Peyer's patch (tissue), 4 donors: ENCODE measurements at regions not wholly inside any gene's neighbourhood (a gene's known extent, or its start where the extent isn't known, plus 50 kb on each side); places are given as distances from the start of the nearest gene placed in this dataset.

ENCODE experiments used
- CTCF ChIP-seq, 6 experiments: fragments of 450-650 bp in 4 of 6; fragments of 200-600 bp in 2 of 6; sonication (generic) in 1 of 6; IDR thresholded peaks; one replicate each; pipeline ENCODE4 v1.5.1; 2017 to 2019; ENCODE audit warnings: antibody characterized with exemption in 6 of 6, mild to moderate bottlenecking in 3 of 6, moderate library complexity in 1 of 6
- POLR2A ChIP-seq, 2 donors: fragments of 450-650 bp; IDR thresholded peaks; one replicate each; pipeline ENCODE4 v1.5.1; 2017; ENCODE audit warnings: antibody characterized with exemption in 2 of 2, mild to moderate bottlenecking in 2 of 2, moderate library complexity in 2 of 2

DNA sequence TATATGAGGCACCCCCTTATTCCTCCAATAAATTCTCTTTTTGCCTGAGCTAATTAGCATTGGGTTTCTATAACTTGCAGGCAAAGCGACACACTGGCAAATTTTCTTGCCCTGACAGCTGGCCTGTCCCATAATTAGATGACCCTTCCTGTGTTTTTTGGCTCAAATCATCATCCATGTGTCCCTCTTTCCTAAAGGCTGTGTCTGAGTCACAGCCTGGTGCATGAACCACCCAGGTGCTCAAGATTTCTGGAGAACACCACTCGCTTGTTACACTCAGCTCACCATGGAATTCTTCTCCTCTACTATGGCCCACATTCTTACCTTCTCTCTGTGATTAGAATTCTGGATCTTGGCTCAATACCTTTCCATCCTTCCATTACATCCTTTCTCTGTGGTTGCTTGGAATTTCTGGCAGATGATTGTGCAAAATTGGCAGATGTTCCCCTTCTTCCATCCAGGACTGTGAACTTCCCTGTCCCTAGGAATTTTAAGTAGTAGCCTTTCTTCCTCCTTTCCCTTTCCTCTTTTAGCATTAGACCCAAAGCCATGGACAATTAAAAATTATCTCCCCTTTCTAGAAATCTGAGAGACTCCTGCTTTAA lies 116.0 kb upstream of the ANKRD1 start:
- TF ChIP-seq POLR2A (IDR thresholded peaks at IDR 0.05) (no peak), CTCF (IDR thresholded peaks at IDR 0.05) (no peak)
